Ovary (tissue), 3 donors: ENCODE measurements at regions not wholly inside any gene's neighbourhood (a gene's known extent, or its start where the extent isn't known, plus 50 kb on each side); places are given as distances from the start of the nearest gene placed in this dataset.

Source experiments
- CTCF ChIP-seq, 3 donors: fragments of 450-650 bp in 2 of 3; fragments of 200-600 bp in 1 of 3; IDR thresholded peaks; one replicate each; pipeline versions ENCODE4 v1.5.1 to v1.8.0; 2016 to 2022; ENCODE audit warnings: antibody characterized with exemption in 3 of 3, mild to moderate bottlenecking in 1 of 3
- POLR2A ChIP-seq: fragments of 450-650 bp; IDR thresholded peaks from one replicate; pipeline ENCODE4 v1.6.1; 2017; ENCODE audit warnings: antibody characterized with exemption, mild to moderate bottlenecking, moderate library complexity
- donor health status: DM: no; HTN: no; CAD: no.

DNA sequence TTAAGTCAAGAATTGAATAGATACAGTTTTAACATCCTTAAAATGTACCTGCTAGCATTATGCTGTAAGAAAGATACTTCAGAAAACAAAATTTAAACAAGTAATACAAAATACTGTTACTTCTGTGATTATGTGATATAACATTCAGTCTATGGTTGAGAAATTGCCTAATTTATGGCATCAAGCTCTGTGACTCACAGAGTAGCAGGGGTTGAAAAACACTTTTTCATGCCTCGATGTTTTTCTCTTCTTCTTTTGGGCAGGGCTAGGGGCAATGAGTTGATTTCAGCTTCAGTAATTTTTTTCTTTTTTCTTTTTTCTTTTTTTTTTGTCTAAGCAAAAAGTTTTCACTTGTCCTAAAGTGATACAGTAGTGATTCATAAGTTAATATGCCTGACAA, 209.2 kb downstream of the MBL2 start:
- TF ChIP-seq CTCF (IDR thresholded peaks at IDR 0.05) (no peak), POLR2A (no peak)
